ENCODE measurements at regions not wholly inside any gene's neighbourhood (a gene's known extent, or its start where the extent isn't known, plus 50 kb on each side); places are given as distances from the start of the nearest gene placed in this dataset.
A peak's percentile ranks its signal among the peaks of the same experiment; 100 is the strongest.

DNA sequence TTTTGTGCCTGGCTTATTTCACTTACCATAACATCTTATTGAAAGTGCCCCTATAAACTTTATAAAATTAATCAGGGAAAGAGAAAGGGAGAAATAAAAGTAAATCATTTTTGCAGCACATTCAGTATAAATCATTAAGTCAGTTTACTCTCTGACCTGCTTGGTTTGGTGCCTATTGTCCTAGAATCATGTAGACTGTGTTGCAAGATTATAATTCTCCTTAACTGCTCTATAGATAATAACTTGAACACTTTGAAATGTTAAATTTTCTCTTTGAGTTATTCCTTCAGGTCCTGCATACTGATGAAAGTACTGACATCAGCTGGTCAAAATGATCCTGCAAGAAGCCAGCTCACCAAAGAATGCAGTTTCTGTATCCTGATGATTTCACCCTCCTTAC lies 969.6 kb upstream of the GJE1 start:
- no peak overlapping the region for H3K27ac ChIP-seq (ENCODE audit: low read length)
- no peaks in the 10 kb centered on the region; the same call in 1 of the 2 replicates for H3K4me1 ChIP-seq (ENCODE audit: control insufficient read depth, insufficient read depth, low read length)
- no peaks in the 10 kb centered on the region for H3K27me3 ChIP-seq (ENCODE audit: control insufficient read depth, insufficient read depth, low read length)
- DNase-seq (ENCODE audit: low read depth, low spot score): no peak
- no peaks in the 10 kb centered on the region for H3K36me3 ChIP-seq (ENCODE audit: control insufficient read depth, insufficient read depth, low read length)
- H3K9me3 ChIP-seq (ENCODE audit: control insufficient read depth, insufficient read depth, low read length): no peaks in the 10 kb centered on the region
- H3K4me3 ChIP-seq (ENCODE audit: low read length): no peak overlapping the region

DNA sequence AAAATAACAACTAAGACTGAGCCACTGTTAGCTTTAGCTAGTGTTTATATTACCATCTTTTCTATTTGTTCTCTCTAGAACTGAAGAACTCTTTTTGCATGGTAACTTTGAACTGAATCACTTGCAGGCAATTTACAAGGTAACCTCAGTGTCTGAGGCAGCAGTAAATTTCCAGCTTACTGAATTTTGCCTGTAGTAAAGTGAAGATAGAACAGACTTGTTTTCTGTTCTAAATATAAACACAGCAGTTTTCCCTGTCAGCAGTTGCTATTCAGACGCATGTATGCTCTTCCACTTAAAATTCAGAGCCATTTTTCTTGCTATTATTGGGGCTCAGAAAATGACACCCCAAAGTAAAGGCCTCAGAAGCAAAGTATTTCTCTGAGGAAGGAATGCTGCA lies 974.0 kb upstream of the GJE1 start:
- no peaks in the 10 kb centered on the region for H3K36me3 ChIP-seq (ENCODE audit: control insufficient read depth, insufficient read depth, low read length)
- no peaks in the 10 kb centered on the region for H3K9me3 ChIP-seq (ENCODE audit: control insufficient read depth, insufficient read depth, low read length)
- no CpG with 5 or more reads among the region's 1 CpG for WGBS (ENCODE audit: insufficient coverage, insufficient read length)
- DNase-seq (ENCODE audit: low read depth, low spot score): no peak
- H3K27me3 ChIP-seq (ENCODE audit: control insufficient read depth, insufficient read depth, low read length): no peaks in the 10 kb centered on the region
- H3K4me1 ChIP-seq (ENCODE audit: control insufficient read depth, insufficient read depth, low read length): 0 out of 2 replicates have a peak, but pooled peaks cover 2% of the 10 kb centered on the region
- H3K4me3 ChIP-seq (ENCODE audit: low read length): no peak overlapping the region
- no peak overlapping the region for H3K27ac ChIP-seq (ENCODE audit: low read length)

DNA sequence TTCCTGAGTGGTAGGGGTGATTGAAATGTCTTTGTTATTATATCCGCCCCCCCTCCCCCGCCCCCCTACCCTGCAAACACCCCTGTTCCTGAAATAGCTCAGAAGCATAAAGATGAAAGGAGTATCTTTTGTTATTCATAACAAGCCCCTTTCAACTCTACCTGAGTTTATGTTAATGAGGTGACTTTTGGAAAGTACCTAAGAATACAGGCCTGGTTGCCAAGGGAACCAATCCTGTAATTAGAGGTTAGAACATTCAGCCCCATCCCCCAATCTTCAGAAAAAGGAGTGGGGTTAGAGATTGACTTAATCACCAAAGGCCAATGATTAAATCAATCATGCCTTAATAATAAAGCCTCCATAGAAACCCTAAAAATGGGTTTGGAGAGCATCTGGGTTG lies 979.2 kb upstream of the GJE1 start:
- H3K27me3 ChIP-seq (ENCODE audit: control insufficient read depth, insufficient read depth, low read length): no peaks in the 10 kb centered on the region
- WGBS (ENCODE audit: insufficient coverage, insufficient read length): no CpG with 5 or more reads among the region's 2 CpGs
- no peak overlapping the region for H3K27ac ChIP-seq (ENCODE audit: low read length)

DNA sequence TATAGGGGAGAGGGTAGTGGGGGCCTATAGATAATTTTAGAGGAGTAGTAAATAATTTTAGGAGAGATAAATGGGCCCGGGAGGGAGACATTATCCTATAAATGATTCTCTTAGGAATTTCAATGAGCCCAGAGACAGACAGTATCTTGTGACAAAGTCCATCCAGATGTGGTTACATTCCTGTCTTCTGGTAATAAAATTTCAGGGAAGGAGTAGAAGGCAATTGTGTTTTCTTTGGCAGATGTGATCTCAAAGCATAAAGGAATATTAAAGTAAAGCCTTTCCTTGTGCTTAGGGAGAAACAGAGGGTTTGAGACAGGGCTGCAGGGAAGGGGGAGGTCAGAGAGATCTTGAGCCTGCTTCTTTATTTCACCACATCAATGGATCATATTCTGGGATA lies 979.8 kb upstream of the GJE1 start:
- H3K27ac ChIP-seq (ENCODE audit: low read length): no peak overlapping the region
- no peak overlapping the region for H3K4me3 ChIP-seq (ENCODE audit: low read length)
- H3K36me3 ChIP-seq (ENCODE audit: control insufficient read depth, insufficient read depth, low read length): no peaks in the 10 kb centered on the region
- 0 out of 2 replicates have a peak, but pooled peaks cover 2% of the 10 kb centered on the region for H3K4me1 ChIP-seq (ENCODE audit: control insufficient read depth, insufficient read depth, low read length)
- no peaks in the 10 kb centered on the region for H3K27me3 ChIP-seq (ENCODE audit: control insufficient read depth, insufficient read depth, low read length)
- DNase-seq (ENCODE audit: low read depth, low spot score): no peak
- no peaks in the 10 kb centered on the region for H3K9me3 ChIP-seq (ENCODE audit: control insufficient read depth, insufficient read depth, low read length)
- no CpG with 5 or more reads among the region's 1 CpG for WGBS (ENCODE audit: insufficient coverage, insufficient read length)

More for the DNA sequence above, 979.2 kb upstream of the GJE1 start:
- no peak overlapping the region for H3K4me3 ChIP-seq (ENCODE audit: low read length)
- peak; percentile 87 for DNase-seq (ENCODE audit: low read depth, low spot score)
- no peaks in the 10 kb centered on the region for H3K36me3 ChIP-seq (ENCODE audit: control insufficient read depth, insufficient read depth, low read length)
- 0 out of 2 replicates have a peak, but pooled peaks cover 2% of the 10 kb centered on the region for H3K4me1 ChIP-seq (ENCODE audit: control insufficient read depth, insufficient read depth, low read length)
- no peaks in the 10 kb centered on the region for H3K9me3 ChIP-seq (ENCODE audit: control insufficient read depth, insufficient read depth, low read length)

DNA sequence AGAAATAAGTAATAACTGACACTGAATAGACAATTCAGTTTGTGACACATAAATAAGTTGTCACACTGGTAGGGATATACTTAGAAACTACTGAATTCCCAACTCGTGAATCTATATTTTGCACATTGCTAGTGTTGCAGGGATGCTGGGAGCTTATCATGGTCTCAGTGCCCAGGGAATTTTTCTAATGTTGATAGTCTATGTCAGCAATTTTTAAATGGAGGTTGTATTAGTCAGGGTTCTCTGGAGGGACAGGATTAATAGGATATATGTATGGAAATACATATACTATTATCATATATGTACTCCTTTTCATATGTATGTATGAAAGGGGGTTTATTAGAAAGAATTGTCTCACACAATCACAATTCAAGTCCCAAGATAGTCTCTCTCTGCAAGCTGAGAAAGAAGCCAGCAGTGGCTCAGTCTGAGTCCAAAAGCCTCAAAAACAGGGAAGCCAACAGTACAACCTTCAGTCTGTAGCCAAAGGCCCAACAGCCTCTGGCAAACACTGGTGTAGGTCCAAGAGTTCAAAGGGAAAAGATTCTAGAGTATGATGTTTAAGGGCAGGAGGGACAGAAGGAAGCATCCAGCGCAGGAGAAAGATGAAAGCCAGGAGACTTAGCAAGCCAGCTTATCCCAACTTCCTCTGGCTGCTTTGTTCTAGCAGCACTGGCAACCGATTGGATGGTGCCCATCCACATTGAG lies 980.9 kb upstream of the GJE1 start:
- no peak overlapping the region for H3K27ac ChIP-seq (ENCODE audit: low read length)
- no peaks in the 10 kb centered on the region for H3K36me3 ChIP-seq (ENCODE audit: control insufficient read depth, insufficient read depth, low read length)
- 0 out of 2 replicates have a peak, but pooled peaks cover 2% of the 10 kb centered on the region for H3K4me1 ChIP-seq (ENCODE audit: control insufficient read depth, insufficient read depth, low read length)
- no peaks in the 10 kb centered on the region for H3K27me3 ChIP-seq (ENCODE audit: control insufficient read depth, insufficient read depth, low read length)
- no peaks in the 10 kb centered on the region for H3K9me3 ChIP-seq (ENCODE audit: control insufficient read depth, insufficient read depth, low read length)
- no peak overlapping the region for H3K4me3 ChIP-seq (ENCODE audit: low read length)
- DNase-seq (ENCODE audit: low read depth, low spot score): no peak
- no CpG with 5 or more reads among the region's 3 CpGs for WGBS (ENCODE audit: insufficient coverage, insufficient read length)

DNA sequence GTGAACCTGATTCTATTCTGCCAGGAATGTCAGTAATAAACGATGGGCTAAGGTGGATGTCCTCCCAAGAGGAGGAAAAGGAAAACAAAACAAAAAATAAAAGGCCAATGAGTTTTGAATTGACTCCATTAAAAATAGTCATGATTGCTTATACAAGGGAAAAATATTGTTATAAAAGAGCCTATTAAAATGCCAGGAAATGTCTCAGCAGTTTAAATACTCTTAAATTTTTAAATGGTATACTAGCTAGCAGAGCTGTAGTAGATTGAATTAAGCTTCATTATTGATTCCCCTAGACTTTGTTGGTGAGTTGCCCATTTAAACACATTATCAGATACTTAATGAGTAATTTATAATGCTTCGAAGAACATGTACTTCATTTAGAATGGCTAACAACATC lies 990.9 kb upstream of the GJE1 start:
- Histone ChIP-seq H3K27me3 (ENCODE audit: control insufficient read depth, insufficient read depth, low read length) (no peaks in the 10 kb centered on the region), H3K9me3 (ENCODE audit: control insufficient read depth, insufficient read depth, low read length) (no peaks in the 10 kb centered on the region), H3K36me3 (ENCODE audit: control insufficient read depth, insufficient read depth, low read length) (no peaks in the 10 kb centered on the region), H3K4me1 (ENCODE audit: control insufficient read depth, insufficient read depth, low read length) (no peaks in the 10 kb centered on the region), H3K27ac (ENCODE audit: low read length) (no peak overlapping the region), H3K4me3 (ENCODE audit: low read length) (no peak overlapping the region)
- no peak for DNase-seq (ENCODE audit: low read depth, low spot score)
- no CpG with 5 or more reads among the region's 2 CpGs for WGBS (ENCODE audit: insufficient coverage, insufficient read length)

DNA sequence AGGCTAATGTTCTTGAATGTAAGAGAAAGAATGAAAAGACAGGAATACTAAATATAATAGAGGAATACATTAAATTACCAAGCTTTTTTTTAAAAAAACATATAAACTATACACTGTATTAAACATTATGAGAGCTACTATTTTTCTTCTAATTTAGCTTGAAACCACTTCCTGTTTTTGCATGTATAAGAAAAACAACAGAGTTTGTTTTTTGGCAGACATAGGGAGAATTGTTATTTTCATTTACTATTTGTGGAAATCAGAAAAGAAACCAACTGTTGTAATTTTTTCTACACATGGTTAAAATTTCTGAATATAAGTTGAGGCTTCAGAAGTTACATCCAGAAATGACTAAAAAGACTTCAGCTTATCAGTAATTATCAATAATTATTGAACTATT lies 991.8 kb upstream of the GJE1 start:
- DNase-seq (ENCODE audit: low read depth, low spot score): no peak
- Histone ChIP-seq H3K9me3 (ENCODE audit: control insufficient read depth, insufficient read depth, low read length) (no peaks in the 10 kb centered on the region), H3K36me3 (ENCODE audit: control insufficient read depth, insufficient read depth, low read length) (no peaks in the 10 kb centered on the region), H3K27me3 (ENCODE audit: control insufficient read depth, insufficient read depth, low read length) (no peaks in the 10 kb centered on the region), H3K4me3 (ENCODE audit: low read length) (no peak overlapping the region), H3K27ac (ENCODE audit: low read length) (no peak overlapping the region), H3K4me1 (ENCODE audit: control insufficient read depth, insufficient read depth, low read length) (no peaks in the 10 kb centered on the region)

DNA sequence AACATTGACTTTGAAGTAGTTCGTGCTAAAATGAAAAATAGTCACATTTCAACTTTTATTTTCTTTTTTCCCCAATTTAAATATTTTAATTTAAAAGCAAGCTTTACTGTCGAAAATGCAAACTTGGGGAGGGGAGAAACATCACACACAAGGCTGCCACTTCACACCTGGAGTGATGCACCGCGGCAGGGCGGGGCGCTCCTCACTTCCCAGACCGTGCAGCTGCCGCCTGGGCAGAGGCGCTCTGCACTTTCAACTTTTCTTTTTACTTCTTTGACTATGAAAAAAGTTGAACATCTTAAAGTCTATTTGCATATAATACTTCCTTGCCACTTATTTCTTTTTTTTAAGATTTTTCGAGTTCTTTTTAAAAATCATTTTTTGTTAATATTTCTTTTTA lies 993.3 kb upstream of the GJE1 start:
- no peak for DNase-seq (ENCODE audit: low read depth, low spot score)
- Histone ChIP-seq H3K4me3 (ENCODE audit: low read length) (no peak overlapping the region), H3K4me1 (ENCODE audit: control insufficient read depth, insufficient read depth, low read length) (no peaks in the 10 kb centered on the region), H3K27me3 (ENCODE audit: control insufficient read depth, insufficient read depth, low read length) (no peaks in the 10 kb centered on the region), H3K27ac (ENCODE audit: low read length) (no peak overlapping the region), H3K36me3 (ENCODE audit: control insufficient read depth, insufficient read depth, low read length) (no peaks in the 10 kb centered on the region), H3K9me3 (ENCODE audit: control insufficient read depth, insufficient read depth, low read length) (no peaks in the 10 kb centered on the region)
- WGBS (ENCODE audit: insufficient coverage, insufficient read length): no CpG with 5 or more reads among the region's 10 CpGs

DNA sequence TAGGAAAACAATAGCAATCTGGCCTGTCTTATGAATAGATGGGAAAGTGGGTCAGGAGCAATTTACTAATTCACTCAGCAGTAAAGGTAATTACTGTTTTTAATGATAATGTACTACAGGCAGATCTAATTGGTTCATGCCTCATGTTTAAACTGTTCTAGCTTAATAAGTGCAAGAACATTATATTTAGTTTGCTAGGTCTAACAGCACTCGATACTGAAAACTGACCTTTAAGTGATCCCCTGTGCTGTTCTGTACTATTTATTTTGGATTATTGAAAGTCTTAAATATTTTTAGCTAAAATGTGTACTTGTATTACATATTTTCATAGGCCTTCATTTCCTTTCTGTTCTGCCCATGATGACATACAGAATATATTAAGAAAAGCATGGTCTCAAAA lies 998.0 kb upstream of the GJE1 start:
- Histone ChIP-seq H3K27ac (ENCODE audit: low read length) (no peak overlapping the region), H3K27me3 (ENCODE audit: control insufficient read depth, insufficient read depth, low read length) (no peaks in the 10 kb centered on the region), H3K4me1 (ENCODE audit: control insufficient read depth, insufficient read depth, low read length) (no peaks in the 10 kb centered on the region), H3K4me3 (ENCODE audit: low read length) (no peak overlapping the region), H3K36me3 (ENCODE audit: control insufficient read depth, insufficient read depth, low read length) (no peaks in the 10 kb centered on the region), H3K9me3 (ENCODE audit: control insufficient read depth, insufficient read depth, low read length) (no peaks in the 10 kb centered on the region)
- no CpG with 5 or more reads among the region's 1 CpG for WGBS (ENCODE audit: insufficient coverage, insufficient read length)
- no peak for DNase-seq (ENCODE audit: low read depth, low spot score)

DNA sequence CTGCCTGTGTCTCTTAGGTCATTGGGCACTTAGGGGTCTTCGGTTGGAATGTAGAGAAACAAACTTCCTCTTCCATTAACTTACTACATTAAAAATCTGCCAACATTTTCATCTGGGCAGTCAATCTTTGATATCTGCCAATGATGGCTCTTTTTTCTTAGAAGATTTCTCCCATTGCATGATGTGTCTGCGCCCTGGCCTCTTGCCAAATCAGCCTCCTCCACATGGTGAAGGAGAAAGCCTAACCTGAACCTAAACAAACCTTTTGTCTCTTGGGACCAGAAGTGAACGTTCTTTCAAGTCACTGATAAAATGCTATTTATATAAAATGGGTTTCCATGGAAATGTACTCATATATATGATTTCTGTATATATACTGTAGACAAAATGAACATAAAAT lies 998.9 kb upstream of the GJE1 start:
- no peak for DNase-seq (ENCODE audit: low read depth, low spot score)
- Histone ChIP-seq H3K4me3 (ENCODE audit: low read length) (no peak overlapping the region), H3K9me3 (ENCODE audit: control insufficient read depth, insufficient read depth, low read length) (no peaks in the 10 kb centered on the region), H3K36me3 (ENCODE audit: control insufficient read depth, insufficient read depth, low read length) (no peaks in the 10 kb centered on the region), H3K4me1 (ENCODE audit: control insufficient read depth, insufficient read depth, low read length) (no peaks in the 10 kb centered on the region), H3K27me3 (ENCODE audit: control insufficient read depth, insufficient read depth, low read length) (no peaks in the 10 kb centered on the region), H3K27ac (ENCODE audit: low read length) (no peak overlapping the region)
- no CpG with 5 or more reads among the region's 3 CpGs for WGBS (ENCODE audit: insufficient coverage, insufficient read length)

DNA sequence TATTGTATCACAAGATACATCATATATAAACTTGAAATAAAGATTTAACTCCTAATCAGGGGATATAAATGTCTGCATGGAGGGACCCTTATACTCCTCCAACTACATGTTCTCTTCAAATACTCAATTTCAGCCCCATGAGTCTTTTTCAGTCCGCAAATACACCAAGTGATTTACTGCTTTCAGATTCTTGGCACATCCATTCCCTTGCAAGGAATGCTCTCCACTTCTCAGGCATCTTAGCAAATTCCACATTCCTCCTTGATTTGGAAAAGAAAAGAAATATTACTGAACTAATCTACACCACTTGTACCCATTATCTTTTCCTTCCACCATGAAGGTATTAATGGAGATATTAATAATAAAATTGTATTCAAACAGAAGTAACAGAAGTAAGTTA lies 999.4 kb upstream of the GJE1 start:
- no peak overlapping the region for H3K27ac ChIP-seq (ENCODE audit: low read length)
- no peaks in the 10 kb centered on the region for H3K4me1 ChIP-seq (ENCODE audit: control insufficient read depth, insufficient read depth, low read length)
- no peaks in the 10 kb centered on the region for H3K9me3 ChIP-seq (ENCODE audit: control insufficient read depth, insufficient read depth, low read length)
- no CpG with 5 or more reads among the region's 1 CpG for WGBS (ENCODE audit: insufficient coverage, insufficient read length)
- no peaks in the 10 kb centered on the region for H3K36me3 ChIP-seq (ENCODE audit: control insufficient read depth, insufficient read depth, low read length)
- DNase-seq (ENCODE audit: low read depth, low spot score): no peak
- no peak overlapping the region for H3K4me3 ChIP-seq (ENCODE audit: low read length)
- H3K27me3 ChIP-seq (ENCODE audit: control insufficient read depth, insufficient read depth, low read length): no peaks in the 10 kb centered on the region

Measured in iPS DF 6.9 (cell line).